Loucy (cell line): ENCODE measurements at regions not wholly inside any gene's neighbourhood (a gene's known extent, or its start where the extent isn't known, plus 50 kb on each side); places are given as distances from the start of the nearest gene placed in this dataset.

Experiments
- H2AFZ ChIP-seq: fragments of 200-600 bp; sonication (generic); 2 replicates; pipeline ENCODE4 v1.6.0; 2016; ENCODE audit warnings: antibody characterized with exemption, mild to moderate bottlenecking, low read length, moderate library complexity
- H3F3A ChIP-seq: fragments of 200-600 bp; 2 replicates; pipeline ENCODE4 v1.6.0; 2016; ENCODE audit warnings: antibody characterized with exemption, low read depth, mild to moderate bottlenecking
- H3K27me3 ChIP-seq: fragments of 200-600 bp; sonication (generic); 2 replicates; pipeline ENCODE4 v1.6.1; 2014; ENCODE audit warnings: low read length, mild to moderate bottlenecking; ENCODE audit not compliant: insufficient read depth, poor library complexity, severe bottlenecking
- H3K36me3 ChIP-seq: fragments of 200-600 bp; sonication (generic); 2 replicates; pipeline ENCODE4 v1.6.1; 2016; ENCODE audit warnings: low read length; ENCODE audit not compliant: insufficient read depth
- H3K4me1 ChIP-seq: fragments of 200-600 bp; sonication (generic); 2 replicates; pipeline ENCODE4 v1.5.1; 2014; ENCODE audit warnings: low read length, mild to moderate bottlenecking; ENCODE audit not compliant: insufficient read depth, poor library complexity, severe bottlenecking
- H3K4me2 ChIP-seq: fragments of 200-600 bp; sonication (generic); 2 replicates; pipeline ENCODE4 v1.6.0; 2014; ENCODE audit warnings: antibody characterized with exemption, low read length, low read depth, mild to moderate bottlenecking; ENCODE audit not compliant: poor library complexity, severe bottlenecking
- H3K4me3 ChIP-seq: fragments of 200-600 bp; sonication (generic); 2 replicates; pipeline ENCODE4 v1.5.1; 2014; ENCODE audit warnings: low read length, mild to moderate bottlenecking, mixed read lengths; ENCODE audit not compliant: poor library complexity, severe bottlenecking
- H3K79me2 ChIP-seq: fragments of 200-600 bp; sonication (generic); 2 replicates; pipeline ENCODE4 v1.6.1; 2014; ENCODE audit warnings: low read length; ENCODE audit not compliant: insufficient read depth
- H3K9ac ChIP-seq: fragments of 200-600 bp; sonication (generic); 2 replicates; pipeline ENCODE4 v1.6.0; 2014; ENCODE audit warnings: mild to moderate bottlenecking, low read depth, low read length, moderate library complexity; ENCODE audit not compliant: poor library complexity, severe bottlenecking
- H3K9me2 ChIP-seq: fragments of 200-600 bp; sonication (generic); replicated peaks from 2 replicates; pipeline ENCODE4 v1.6.1; 2016; ENCODE audit warnings: low read depth, low read length, mixed read lengths
- H3K9me3 ChIP-seq: fragments of 200-600 bp; sonication (generic); 2 replicates; pipeline ENCODE4 v1.6.1; 2014; ENCODE audit warnings: mild to moderate bottlenecking, antibody characterized with exemption, low read length, low read depth; ENCODE audit not compliant: insufficient read depth
- H4K20me1 ChIP-seq: fragments of 200-600 bp; sonication (generic); 2 replicates; pipeline ENCODE4 v1.6.0; 2014; ENCODE audit warnings: antibody characterized with exemption, low read length, mild to moderate bottlenecking; ENCODE audit not compliant: insufficient read depth, poor library complexity, severe bottlenecking
- EZH2phosphoT487 ChIP-seq: fragments of 200-600 bp; IDR thresholded peaks from 2 replicates; pipeline ENCODE4 v1.6.1; 2018; ENCODE audit warnings: antibody characterized with exemption, mild to moderate bottlenecking, moderate library complexity, borderline replicate concordance
- TF ChIP-seq, protein P1 (sequence below): fragments of 200-600 bp; sonication (generic); conservative IDR thresholded peaks from 2 replicates; pipeline ENCODE4 v1.5.1; 2014; ENCODE audit warnings: mild to moderate bottlenecking, antibody characterized with exemption, low read length

DNA sequence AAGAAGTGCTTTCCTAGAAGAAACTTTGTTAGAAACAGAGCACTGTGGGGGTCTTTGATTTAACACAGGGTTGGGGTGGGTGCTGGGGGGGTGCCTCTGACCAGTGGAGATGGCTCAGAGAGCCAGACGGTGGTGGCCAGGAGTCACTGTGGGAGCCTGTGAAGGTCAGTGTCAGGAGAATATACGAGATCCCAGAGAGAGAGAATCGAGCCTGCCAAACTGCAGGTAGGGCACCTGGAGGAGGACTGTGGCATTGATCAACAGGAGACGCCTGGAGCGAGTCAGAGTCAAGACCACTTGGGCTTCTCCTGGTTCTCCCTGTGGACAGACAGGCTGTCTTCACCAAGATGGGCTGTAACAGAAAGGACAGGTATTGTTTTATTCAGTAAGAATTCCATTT, 136.5 kb upstream of the TWIST2 start:
- no peaks in the 10 kb centered on the region for H3K4me1 ChIP-seq

DNA sequence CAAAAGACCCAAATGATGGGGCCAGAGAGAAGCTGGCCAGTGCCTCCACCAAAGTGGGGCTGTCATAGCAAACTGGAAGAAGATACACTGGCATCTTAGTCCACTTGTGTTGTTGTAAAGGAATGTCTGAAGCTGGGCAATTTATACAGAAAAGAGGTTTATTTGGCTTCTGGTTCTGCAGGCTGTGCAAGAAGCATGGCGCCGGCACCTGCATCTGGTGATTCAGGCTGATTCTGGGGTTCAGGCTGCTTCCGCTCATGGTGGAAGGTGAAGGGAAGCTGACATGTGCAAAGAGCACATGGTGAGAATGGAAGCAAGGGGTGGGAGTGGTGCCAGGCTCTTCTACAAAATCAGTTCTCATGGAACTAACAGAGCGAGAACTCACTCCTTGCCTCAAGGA, 135.9 kb upstream of the TWIST2 start:
- H3K79me2 ChIP-seq = no peaks in the 10 kb centered on the region
- H3K27me3 ChIP-seq = no peaks in the 10 kb centered on the region
- H3K4me3 ChIP-seq = no peak overlapping the region
- no peak overlapping the region for H2AFZ ChIP-seq
- H3K9me3 ChIP-seq = no peaks in the 10 kb centered on the region
- no peaks in the 10 kb centered on the region for H4K20me1 ChIP-seq
- H3K9me2 ChIP-seq = no peaks in the 10 kb centered on the region
- H3K4me1 ChIP-seq = no peaks in the 10 kb centered on the region
- H3K36me3 ChIP-seq = no peaks in the 10 kb centered on the region
- no peak for TF ChIP-seq EZH2phosphoT487
- TF ChIP-seq, protein P1, sequence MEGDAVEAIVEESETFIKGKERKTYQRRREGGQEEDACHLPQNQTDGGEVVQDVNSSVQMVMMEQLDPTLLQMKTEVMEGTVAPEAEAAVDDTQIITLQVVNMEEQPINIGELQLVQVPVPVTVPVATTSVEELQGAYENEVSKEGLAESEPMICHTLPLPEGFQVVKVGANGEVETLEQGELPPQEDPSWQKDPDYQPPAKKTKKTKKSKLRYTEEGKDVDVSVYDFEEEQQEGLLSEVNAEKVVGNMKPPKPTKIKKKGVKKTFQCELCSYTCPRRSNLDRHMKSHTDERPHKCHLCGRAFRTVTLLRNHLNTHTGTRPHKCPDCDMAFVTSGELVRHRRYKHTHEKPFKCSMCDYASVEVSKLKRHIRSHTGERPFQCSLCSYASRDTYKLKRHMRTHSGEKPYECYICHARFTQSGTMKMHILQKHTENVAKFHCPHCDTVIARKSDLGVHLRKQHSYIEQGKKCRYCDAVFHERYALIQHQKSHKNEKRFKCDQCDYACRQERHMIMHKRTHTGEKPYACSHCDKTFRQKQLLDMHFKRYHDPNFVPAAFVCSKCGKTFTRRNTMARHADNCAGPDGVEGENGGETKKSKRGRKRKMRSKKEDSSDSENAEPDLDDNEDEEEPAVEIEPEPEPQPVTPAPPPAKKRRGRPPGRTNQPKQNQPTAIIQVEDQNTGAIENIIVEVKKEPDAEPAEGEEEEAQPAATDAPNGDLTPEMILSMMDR = no peak
- no peaks in the 10 kb centered on the region for H3F3A ChIP-seq
- no peak overlapping the region for H3K9ac ChIP-seq
- no peak overlapping the region for H3K4me2 ChIP-seq

More for the DNA sequence above, 136.5 kb upstream of the TWIST2 start:
- Histone ChIP-seq H4K20me1 (no peaks in the 10 kb centered on the region), H3K4me3 (no peak overlapping the region), H3K4me2 (no peak overlapping the region), H3K27me3 (no peaks in the 10 kb centered on the region), H3F3A (no peaks in the 10 kb centered on the region), H3K9ac (no peak overlapping the region), H3K9me3 (no peaks in the 10 kb centered on the region), H3K9me2 (no peaks in the 10 kb centered on the region), H3K79me2 (no peaks in the 10 kb centered on the region), H2AFZ (no peak overlapping the region), H3K36me3 (no peaks in the 10 kb centered on the region)
- TF ChIP-seq, protein P1 = no peak
- no peak for TF ChIP-seq EZH2phosphoT487

DNA sequence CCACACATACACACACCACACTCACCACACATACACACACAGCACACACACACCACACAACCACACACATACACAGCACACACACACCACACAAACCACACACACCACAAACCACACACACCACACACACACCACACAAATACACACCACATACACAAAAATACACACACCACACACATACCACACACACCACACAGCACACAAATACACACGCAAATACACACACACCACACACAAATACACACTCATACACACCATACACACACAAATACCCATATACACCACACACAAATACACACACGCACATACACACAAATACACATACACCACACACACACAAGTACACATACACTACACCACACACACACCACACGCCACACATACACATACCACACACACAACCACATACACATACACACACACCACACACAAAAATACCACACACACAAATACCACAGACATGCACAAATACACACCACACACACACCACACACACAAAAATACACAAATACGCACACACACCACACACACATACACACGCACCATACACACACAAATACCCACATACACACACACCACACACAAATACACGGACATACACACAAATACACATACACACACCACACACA, 134.6 kb upstream of the TWIST2 start:
- no peaks in the 10 kb centered on the region for H4K20me1 ChIP-seq
- H3K27me3 ChIP-seq = no peaks in the 10 kb centered on the region
- no peaks in the 10 kb centered on the region for H3K9me2 ChIP-seq
- TF ChIP-seq, protein P1 = no peak
- no peak for TF ChIP-seq EZH2phosphoT487
- H3K9me3 ChIP-seq = no peaks in the 10 kb centered on the region
- H2AFZ ChIP-seq = no peak overlapping the region
- no peak overlapping the region for H3K9ac ChIP-seq
- H3K4me1 ChIP-seq = no peaks in the 10 kb centered on the region
- no peaks in the 10 kb centered on the region for H3K79me2 ChIP-seq
- H3K4me3 ChIP-seq = no peak overlapping the region
- H3F3A ChIP-seq = no peaks in the 10 kb centered on the region
- H3K4me2 ChIP-seq = no peak overlapping the region
- no peaks in the 10 kb centered on the region for H3K36me3 ChIP-seq
